IMR-90 (cell line): ENCODE measurements at regions not wholly inside any gene's neighbourhood (a gene's known extent, or its start where the extent isn't known, plus 50 kb on each side); places are given as distances from the start of the nearest gene placed in this dataset.

Experiments
- ATAC-seq: fragments of 200-7000 bp; cut with Tn5 transposase; 2 replicates; pipeline ENCODE4 v1.9.1; 2020; ENCODE audit warnings: low read depth, mild to moderate bottlenecking, moderate library complexity
- BruUV-seq: library from RNA; stranded (reverse); fragments of 400-500 nt; replicated peaks from 2 replicates; lab custom pipeline; 2021; lab: Mats Ljungman, UMichigan
- CTCF ChIA-PET: fragments of 300-600 bp; formaldehyde crosslinking; extraction: SDS; loops from one replicate; lab custom pipeline; 2021; ENCODE audit warnings: antibody characterized with exemption; lab: Yijun Ruan, JAX
- POLR2A ChIA-PET: fragments of 300-600 bp; sonication (Branson Sonifier 250); formaldehyde crosslinking; loops from one replicate; lab custom pipeline; 2022; ENCODE audit warnings: antibody characterized with exemption; ENCODE audit not compliant: unreplicated experiment; lab: Charles Lee
- DNase-seq: peaks from one replicate; pipeline ENCODE4 v3.0.0; 2013
- H2AFZ ChIP-seq: replicated peaks from 2 replicates; pipeline ENCODE3; 2013; ENCODE audit warnings: low read length, mild to moderate bottlenecking; ENCODE audit not compliant: poor library complexity
- H2AK5ac ChIP-seq: 2 replicates; pipeline ENCODE4 v1.6.1; 2013; ENCODE audit warnings: low read depth, low read length, inconsistent platforms
- H2AK9ac ChIP-seq: replicated peaks from 2 replicates; pipeline ENCODE3; 2013; ENCODE audit warnings: mild to moderate bottlenecking, low read depth, low read length, moderate library complexity; ENCODE audit not compliant: poor library complexity
- H2BK120ac ChIP-seq: 2 replicates; pipeline ENCODE4 v1.6.1; 2013; ENCODE audit warnings: low read depth, low read length, inconsistent platforms
- H2BK15ac ChIP-seq: 3 replicates; pipeline ENCODE4 v1.6.1; 2013; ENCODE audit warnings: low read depth, low read length, inconsistent platforms
- H2BK20ac ChIP-seq: 2 replicates; pipeline ENCODE4 v1.6.1; 2013; ENCODE audit warnings: low read depth, mild to moderate bottlenecking, inconsistent platforms, low read length, moderate library complexity
- H2BK5ac ChIP-seq: 2 replicates; pipeline ENCODE4 v1.6.1; 2013; ENCODE audit warnings: mild to moderate bottlenecking, low read depth, low read length, inconsistent platforms; ENCODE audit not compliant: poor library complexity, severe bottlenecking
- H3K14ac ChIP-seq: replicated peaks from 2 replicates; pipeline ENCODE4 v1.6.1; 2013; ENCODE audit warnings: low read depth, low read length, inconsistent platforms
- H3K18ac ChIP-seq: 2 replicates; pipeline ENCODE4 v1.6.1; 2013; ENCODE audit warnings: low read depth, low read length, control low read depth
- H3K23ac ChIP-seq: 2 replicates; pipeline ENCODE4 v1.6.1; 2013; ENCODE audit warnings: low read depth, low read length, inconsistent platforms
- H3K27ac ChIP-seq: 2 replicates; pipeline ENCODE4 v1.5.1; 2013; ENCODE audit warnings: mild to moderate bottlenecking, control low read depth, low read length; ENCODE audit not compliant: insufficient read depth
- H3K27me3 ChIP-seq: 2 replicates; pipeline ENCODE4 v1.6.1; 2013; ENCODE audit warnings: low read length; ENCODE audit not compliant: control insufficient read depth, insufficient read depth
- H3K36me3 ChIP-seq: 2 replicates; pipeline ENCODE4 v1.6.1; 2013; ENCODE audit warnings: low read length, mixed read lengths; ENCODE audit not compliant: control insufficient read depth, insufficient read depth
- H3K4ac ChIP-seq: 2 replicates; pipeline ENCODE4 v1.6.1; 2013; ENCODE audit warnings: low read depth, low read length, inconsistent platforms
- H3K4me1 ChIP-seq: 2 replicates; pipeline ENCODE4 v1.6.1; 2013; ENCODE audit warnings: low read length, mixed read lengths; ENCODE audit not compliant: control insufficient read depth, insufficient read depth
- H3K4me2 ChIP-seq: 2 replicates; pipeline ENCODE4 v1.6.1; 2013; ENCODE audit warnings: low read depth, mild to moderate bottlenecking, control low read depth, low read length, moderate library complexity
- H3K4me3 ChIP-seq: 2 replicates; pipeline ENCODE4 v1.5.1; 2013; ENCODE audit warnings: low read depth, mild to moderate bottlenecking, control low read depth, low read length, moderate library complexity; ENCODE audit not compliant: insufficient read depth
- H3K56ac ChIP-seq: 2 replicates; pipeline ENCODE4 v1.6.1; 2013; ENCODE audit warnings: low read length, inconsistent platforms; ENCODE audit not compliant: insufficient read depth; ENCODE audit errors: extremely low read depth
- H3K79me1 ChIP-seq, 2 experiments: 2 replicates each; pipeline ENCODE4 v1.6.1; 2013; ENCODE audit warnings: low read length in 2 of 2, inconsistent platforms in 1 of 2, low read depth in 1 of 2
- H3K9ac ChIP-seq: 2 replicates; pipeline ENCODE4 v1.6.1; 2013; ENCODE audit warnings: low read depth, low read length, control low read depth
- H3K9me1 ChIP-seq: 2 replicates; pipeline ENCODE4 v1.6.1; 2013; ENCODE audit warnings: low read length, inconsistent platforms; ENCODE audit not compliant: insufficient read depth
- H3K9me3 ChIP-seq: 2 replicates; pipeline ENCODE4 v1.6.1; 2013; ENCODE audit warnings: low read length; ENCODE audit not compliant: control insufficient read depth, insufficient read depth
- H4K20me1 ChIP-seq: 2 replicates; pipeline ENCODE4 v1.6.1; 2013; ENCODE audit warnings: low read length, inconsistent platforms; ENCODE audit not compliant: insufficient read depth
- H4K5ac ChIP-seq: 2 replicates; pipeline ENCODE4 v1.6.1; 2013; ENCODE audit warnings: mild to moderate bottlenecking, low read depth, low read length, control low read depth
- H4K8ac ChIP-seq, 2 experiments: 2 replicates each; pipeline ENCODE4 v1.6.1; 2013; ENCODE audit warnings: low read depth in 2 of 2, low read length in 2 of 2, control low read depth in 1 of 2, inconsistent platforms in 1 of 2
- H4K91ac ChIP-seq: 2 replicates; pipeline ENCODE4 v1.6.1; 2013; ENCODE audit warnings: low read depth, low read length, inconsistent platforms; ENCODE audit not compliant: insufficient read depth
- MAZ ChIP-seq: IDR thresholded peaks from 2 replicates; pipeline ENCODE4 v1.6.1; 2012; ENCODE audit warnings: low read depth, mild to moderate bottlenecking, low read length, improper control_type of control experiment, moderate library complexity, borderline replicate concordance
- RCOR1 ChIP-seq: IDR thresholded peaks from 2 replicates; pipeline ENCODE4 v1.6.1; 2012; ENCODE audit warnings: mild to moderate bottlenecking, low read length, improper control_type of control experiment; ENCODE audit not compliant: insufficient replicate concordance
- RFX5 ChIP-seq: IDR thresholded peaks from 2 replicates; pipeline ENCODE4 v1.8.0; 2012; ENCODE audit warnings: low read depth, mild to moderate bottlenecking, low read length, moderate library complexity
- WGBS, 2 experiments: methylation state at CpG; one replicate each; pipeline versions ENCODE4 v1.1.5 to v1.1.7; 2013; ENCODE audit warnings: missing lambda C conversion rate in 2 of 2; ENCODE audit not compliant: insufficient read length in 1 of 2; ENCODE audit errors: extremely low coverage in 2 of 2; 5-methylcytosine and 5-hydroxymethylcytosine counted together
- dilution Hi-C: fragments of 300-500 bp; cut with HindIII; formaldehyde crosslinking; loops from one replicate; pipeline ENCODE4 v1.14.3; 2018; ENCODE audit warnings: low sequenced_read_pairs; ENCODE audit not compliant: unreplicated experiment
- in situ Hi-C: fragments of 300-500 bp; cut with MboI; formaldehyde crosslinking; loops from 3 replicates; pipeline ENCODE4 v1.14.3; 2019; ENCODE audit warnings: low sequenced_read_pairs, inconsistent platforms, mixed read lengths
- intact Hi-C: fragments of 100-400 bp; cut with micrococcal nuclease; formaldehyde crosslinking; loops from 2 replicates; pipeline ENCODE4 v1.10.0; 2022
- TF ChIP-seq, protein P1 (sequence below): fragments of 150-350 bp; IDR thresholded peaks from 2 replicates; pipeline ENCODE4 v1.6.1; 2016; ENCODE audit warnings: low read depth, mild to moderate bottlenecking, low read length, moderate library complexity, borderline replicate concordance

DNA sequence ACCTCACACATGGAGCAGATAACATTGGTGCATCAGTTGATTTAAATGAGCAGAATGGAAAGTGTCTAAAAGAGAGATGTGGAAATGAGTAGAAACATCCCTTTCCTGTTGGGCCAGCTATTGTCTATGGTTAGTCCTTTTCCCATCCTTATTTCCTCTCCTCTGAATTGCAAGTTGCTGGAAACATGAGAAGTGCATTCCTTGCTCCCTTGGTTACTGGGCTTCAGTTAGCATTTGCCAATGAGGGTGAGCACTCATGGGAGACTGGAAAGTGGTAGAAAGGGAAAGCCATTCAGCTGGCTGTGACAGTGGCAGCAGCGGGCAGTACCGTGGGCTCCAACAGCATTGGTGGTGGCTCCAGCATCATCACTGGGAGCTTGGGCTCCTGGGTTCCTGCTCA is 96.0 kb upstream of the IGFBP7 start:
- ChIA-PET POLR2A (no interaction called here), CTCF (no interaction called here)
- Histone ChIP-seq H4K8ac (no peak overlapping the region), H3K27ac (no peak overlapping the region), H3K56ac (no peak overlapping the region), H3K4me2 (no peak overlapping the region), H3K4ac (no peak overlapping the region), H3K27me3 (peaks cover 2% of the 10 kb centered on the region), H3K23ac (no peak overlapping the region), H4K5ac (no peak overlapping the region), H2BK5ac (no peak overlapping the region), H3K14ac (no peak overlapping the region), H2BK15ac (no peak overlapping the region), H3K79me1 (no peaks in the 10 kb centered on the region), H2AK9ac (no peak overlapping the region), H4K20me1 (no peaks in the 10 kb centered on the region), H3K36me3 (no peaks in the 10 kb centered on the region), H2AK5ac (no peak overlapping the region), H2BK20ac (no peak overlapping the region), H3K18ac (no peak overlapping the region), H3K4me1 (no peaks in the 10 kb centered on the region), H3K9me3 (no peaks in the 10 kb centered on the region), H3K9me1 (no peaks in the 10 kb centered on the region), H2BK120ac (no peak overlapping the region), H4K91ac (no peak overlapping the region), H3K4me3 (no peak overlapping the region), H2AFZ (no peak overlapping the region), H3K9ac (no peak overlapping the region)
- intact Hi-C loops, result no loop called here
- no TSS peak for BruUV-seq
- no CpG with 5 or more reads among the region's 2 CpGs for WGBS, 2 experiments
- no peak for ATAC-seq
- no peak for DNase-seq
- TF ChIP-seq, protein P1, sequence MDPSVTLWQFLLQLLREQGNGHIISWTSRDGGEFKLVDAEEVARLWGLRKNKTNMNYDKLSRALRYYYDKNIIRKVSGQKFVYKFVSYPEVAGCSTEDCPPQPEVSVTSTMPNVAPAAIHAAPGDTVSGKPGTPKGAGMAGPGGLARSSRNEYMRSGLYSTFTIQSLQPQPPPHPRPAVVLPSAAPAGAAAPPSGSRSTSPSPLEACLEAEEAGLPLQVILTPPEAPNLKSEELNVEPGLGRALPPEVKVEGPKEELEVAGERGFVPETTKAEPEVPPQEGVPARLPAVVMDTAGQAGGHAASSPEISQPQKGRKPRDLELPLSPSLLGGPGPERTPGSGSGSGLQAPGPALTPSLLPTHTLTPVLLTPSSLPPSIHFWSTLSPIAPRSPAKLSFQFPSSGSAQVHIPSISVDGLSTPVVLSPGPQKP, result no peak
- TF ChIP-seq MAZ, result no peak
- no peak for TF ChIP-seq RFX5
- TF ChIP-seq RCOR1, result no peak
- in situ Hi-C loops, result no loop called here
- dilution Hi-C loops, result no loop called here
